ENCODE measurements at regions not wholly inside any gene's neighbourhood (a gene's known extent, or its start where the extent isn't known, plus 50 kb on each side); places are given as distances from the start of the nearest gene placed in this dataset.

DNA sequence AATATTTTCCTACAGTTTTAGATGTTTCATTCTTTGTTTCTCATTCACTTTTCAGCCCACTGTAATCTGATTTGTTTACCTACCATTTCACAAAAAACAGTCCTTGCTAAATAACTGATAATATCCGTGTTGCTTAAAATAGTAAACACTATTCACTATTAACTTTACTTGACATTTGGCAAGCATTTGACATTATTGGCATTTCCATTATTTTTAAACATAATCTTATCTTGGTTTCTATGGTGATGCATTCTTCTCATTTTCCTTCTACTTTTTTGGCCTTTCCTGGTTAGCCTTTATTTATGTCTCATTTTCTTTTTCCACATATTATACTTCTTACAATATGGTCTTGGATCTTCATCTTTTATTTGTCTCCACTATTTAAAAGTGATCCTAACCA, 715.3 kb downstream of the DNAJB9 start:
- no peaks in the 10 kb centered on the region for H3K9me3 ChIP-seq (ENCODE audit: control insufficient read depth in 4 of 4, insufficient read depth in 3 of 4, low read length in 3 of 4)
- no peak overlapping the region for H3K9ac ChIP-seq (ENCODE audit: insufficient read depth in 1 of 2, low read length in 2 of 2)
- ATAC-seq (ENCODE audit: insufficient read depth, low FRiP score) (no peak), DNase-seq (peak in 2 of 3 donors; percentile 23 to 33)
- no peaks in the 10 kb centered on the region for H3K36me3 ChIP-seq (ENCODE audit: control insufficient read depth in 4 of 4, insufficient read depth in 4 of 4, low read length in 4 of 4)
- 37 to 38% methylated on average over 1 of the region's 1 CpG for WGBS, 2 donors
- no peak for TF ChIP-seq CTCF (IDR thresholded peaks at IDR 0.05; ENCODE audit: control extremely low read depth, extremely low read depth)
- H3K4me1 ChIP-seq (ENCODE audit: control insufficient read depth in 5 of 5, insufficient read depth in 5 of 5, low read length in 5 of 5): peaks cover 0 to 4% (median 0%) of the 10 kb centered on the region in 5 donors
- no peak overlapping the region for H3K4me3 ChIP-seq
- H3K27me3 ChIP-seq (ENCODE audit: control insufficient read depth in 3 of 3, insufficient read depth in 3 of 3, low read length in 2 of 3): no peaks in the 10 kb centered on the region
- no peak overlapping the region for H3K27ac ChIP-seq (ENCODE audit: low read depth in 1 of 2, low read length in 1 of 2)

DNA sequence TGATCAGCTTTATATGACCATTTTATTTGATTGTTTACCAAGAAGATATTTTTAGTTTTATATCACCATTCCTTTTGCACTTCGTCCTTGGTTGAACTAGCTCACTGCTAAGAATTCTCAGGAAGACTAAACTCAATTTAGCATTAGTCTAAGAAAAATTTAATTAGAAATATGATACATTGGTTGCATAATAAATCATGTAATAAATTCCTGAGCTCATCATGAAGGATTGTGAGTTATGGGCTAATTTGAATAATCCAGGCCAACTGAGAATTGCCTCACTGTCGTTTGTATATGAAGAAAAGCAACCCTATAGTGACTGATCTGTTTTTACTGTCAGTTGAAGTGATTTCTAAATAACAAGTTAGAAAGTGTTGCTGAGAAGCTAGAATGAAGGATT, 725.5 kb downstream of the DNAJB9 start:
- 61 to 70% methylated on average over 2 of the region's 2 CpGs for WGBS, 2 donors
- no peak for ATAC-seq (ENCODE audit: insufficient read depth, low FRiP score)
- H3K4me3 ChIP-seq: no peak overlapping the region

GRCh38 chr7:109308816-109309215, 739.1 kb downstream of the DNAJB9 start:
- 81 to 92% methylated on average over 1 of the region's 1 CpG for WGBS, 2 donors
- Histone ChIP-seq H3K4me3 (no peak overlapping the region), H3K4me1 (ENCODE audit: control insufficient read depth in 5 of 5, insufficient read depth in 5 of 5, low read length in 5 of 5) (no peaks in the 10 kb centered on the region), H3K9me3 (ENCODE audit: control insufficient read depth in 4 of 4, insufficient read depth in 3 of 4, low read length in 3 of 4) (peaks cover 2 to 9% (median 4%) of the 10 kb centered on the region in 4 donors), H3K27me3 (ENCODE audit: control insufficient read depth in 3 of 3, insufficient read depth in 3 of 3, low read length in 2 of 3) (no peaks in the 10 kb centered on the region), H3K27ac (ENCODE audit: low read depth in 1 of 2, low read length in 1 of 2) (no peak overlapping the region), H3K9ac (ENCODE audit: insufficient read depth in 1 of 2, low read length in 2 of 2) (no peak overlapping the region), H3K36me3 (ENCODE audit: control insufficient read depth in 4 of 4, insufficient read depth in 4 of 4, low read length in 4 of 4) (no peaks in the 10 kb centered on the region)
- DNase-seq (no peak), ATAC-seq (ENCODE audit: insufficient read depth, low FRiP score) (no peak)
- no peak for TF ChIP-seq CTCF (IDR thresholded peaks at IDR 0.05; ENCODE audit: control extremely low read depth, extremely low read depth)

More for the DNA sequence above, 725.5 kb downstream of the DNAJB9 start:
- no peaks in the 10 kb centered on the region for H3K9me3 ChIP-seq (ENCODE audit: control insufficient read depth in 4 of 4, insufficient read depth in 3 of 4, low read length in 3 of 4)
- no peaks in the 10 kb centered on the region for H3K4me1 ChIP-seq (ENCODE audit: control insufficient read depth in 5 of 5, insufficient read depth in 5 of 5, low read length in 5 of 5)
- H3K36me3 ChIP-seq (ENCODE audit: control insufficient read depth in 4 of 4, insufficient read depth in 4 of 4, low read length in 4 of 4): no peaks in the 10 kb centered on the region
- DNase-seq: no peak
- H3K27ac ChIP-seq (ENCODE audit: low read depth in 1 of 2, low read length in 1 of 2): no peak overlapping the region
- TF ChIP-seq CTCF (IDR thresholded peaks at IDR 0.05; ENCODE audit: control extremely low read depth, extremely low read depth): no peak
- H3K27me3 ChIP-seq (ENCODE audit: control insufficient read depth in 3 of 3, insufficient read depth in 3 of 3, low read length in 2 of 3): no peaks in the 10 kb centered on the region
- no peak overlapping the region for H3K9ac ChIP-seq (ENCODE audit: insufficient read depth in 1 of 2, low read length in 2 of 2)

DNA sequence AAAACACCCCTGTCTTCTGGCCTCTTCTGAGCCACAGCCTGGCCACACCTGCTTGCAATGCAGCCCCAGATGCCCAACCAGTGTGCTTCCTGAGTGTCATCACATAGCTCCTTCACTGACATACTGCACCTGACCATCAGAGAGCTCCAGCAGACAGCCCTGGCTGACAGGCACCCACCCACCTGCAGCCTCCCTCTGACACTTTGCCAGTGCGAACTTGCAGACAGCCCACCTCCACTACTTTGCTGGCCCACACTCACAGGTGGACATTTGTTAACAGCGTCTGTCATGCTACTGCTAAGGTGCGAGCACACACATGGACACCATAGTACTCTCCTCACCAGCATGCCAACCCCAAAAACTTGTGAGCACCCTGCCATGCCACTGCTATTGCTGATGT, 740.1 kb downstream of the DNAJB9 start:
- no peaks in the 10 kb centered on the region for H3K4me1 ChIP-seq (ENCODE audit: control insufficient read depth in 5 of 5, insufficient read depth in 5 of 5, low read length in 5 of 5)
- DNase-seq: no peak
- TF ChIP-seq CTCF (IDR thresholded peaks at IDR 0.05; ENCODE audit: control extremely low read depth, extremely low read depth): no peak
- peaks cover 2 to 9% (median 4%) of the 10 kb centered on the region in 4 donors for H3K9me3 ChIP-seq (ENCODE audit: control insufficient read depth in 4 of 4, insufficient read depth in 3 of 4, low read length in 3 of 4)
- H3K9ac ChIP-seq (ENCODE audit: insufficient read depth in 1 of 2, low read length in 2 of 2): no peak overlapping the region
- ATAC-seq (ENCODE audit: insufficient read depth, low FRiP score): no peak
- no peaks in the 10 kb centered on the region for H3K27me3 ChIP-seq (ENCODE audit: control insufficient read depth in 3 of 3, insufficient read depth in 3 of 3, low read length in 2 of 3)
- H3K27ac ChIP-seq (ENCODE audit: low read depth in 1 of 2, low read length in 1 of 2): no peak overlapping the region
- H3K4me3 ChIP-seq: no peak overlapping the region
- 94 to 99% methylated on average over 3 of the region's 3 CpGs for WGBS, 2 donors
- no peaks in the 10 kb centered on the region for H3K36me3 ChIP-seq (ENCODE audit: control insufficient read depth in 4 of 4, insufficient read depth in 4 of 4, low read length in 4 of 4)
